GM23248 (cell line): ENCODE measurements at regions not wholly inside any gene's neighbourhood (a gene's known extent, or its start where the extent isn't known, plus 50 kb on each side); places are given as distances from the start of the nearest gene placed in this dataset.

ENCODE experiments used
- EZH2 ChIP-seq: fragments of 200-600 bp; sonication (generic); IDR thresholded peaks from 2 replicates; pipeline ENCODE4 v1.6.1; 2018; ENCODE audit warnings: antibody characterized with exemption, mild to moderate bottlenecking; ENCODE audit not compliant: insufficient read depth, poor library complexity, severe bottlenecking
- EZH2phosphoT487 ChIP-seq: fragments of 200-600 bp; sonication (generic); IDR thresholded peaks from 2 replicates; pipeline ENCODE4 v1.6.1; 2018; ENCODE audit warnings: antibody characterized with exemption, moderate library complexity, mild to moderate bottlenecking, low read depth; ENCODE audit not compliant: insufficient read depth

GRCh38 chr7:131921016-131921415 lies 364.6 kb upstream of the PODXL start:
- TF ChIP-seq EZH2 (no peak), EZH2phosphoT487 (no peak)
